Stomach (tissue), 8 donors: ENCODE measurements at regions not wholly inside any gene's neighbourhood (a gene's known extent, or its start where the extent isn't known, plus 50 kb on each side); places are given as distances from the start of the nearest gene placed in this dataset.

Experiments used
- DNase-seq, 2 donors: peaks; one replicate each; pipeline versions ENCODE4 v3.0.0 to v3.0.0-alpha.2; 2013 to 2019
- H3K27ac ChIP-seq, 5 donors: fragments of 200-600 bp in 4 of 5; sonication (generic) in 4 of 5; one replicate each; pipeline ENCODE4 v1.5.1; 2013 to 2019; ENCODE audit warnings: mild to moderate bottlenecking in 1 of 5, moderate library complexity in 1 of 5
- H3K27me3 ChIP-seq, 3 donors: fragments of 200-600 bp; sonication (generic); one replicate each; pipeline ENCODE4 v1.5.1; 2017 to 2019; ENCODE audit warnings: mixed run types in 1 of 3
- H3K36me3 ChIP-seq, 4 donors: fragments of 200-600 bp; sonication (generic); 1 replicate in 3 of 4; 2 replicates in 1 of 4; pipeline ENCODE4 v1.5.1; 2016 to 2019
- H3K4me1 ChIP-seq, 4 donors: fragments of 200-600 bp; sonication (generic); one replicate each; pipeline ENCODE4 v1.5.1; 2016 to 2019
- H3K4me3 ChIP-seq, 4 donors: fragments of 200-600 bp; sonication (generic) in 3 of 4; one replicate each; pipeline ENCODE4 v1.5.1; 2016 to 2019; ENCODE audit warnings: mild to moderate bottlenecking in 1 of 4
- H3K9me3 ChIP-seq, 4 donors: fragments of 200-600 bp; sonication (generic); one replicate each; pipeline ENCODE4 v1.5.1; 2016 to 2019
- CTCF ChIP-seq, 7 experiments: fragments of 450-650 bp in 4 of 7; fragments of 200-600 bp in 3 of 7; sonication (generic) in 3 of 7; IDR thresholded peaks; one replicate each; pipeline ENCODE4 v1.5.1; 2016 to 2019; ENCODE audit warnings: antibody characterized with exemption in 7 of 7, control low read depth in 2 of 7, mild to moderate bottlenecking in 1 of 7
- EP300 ChIP-seq: sonication (generic); formaldehyde crosslinking; IDR thresholded peaks from one replicate; pipeline ENCODE4 v1.6.1; 2017; ENCODE audit warnings: antibody characterized with exemption
- POLR2A ChIP-seq, 4 donors: fragments of 450-650 bp; IDR thresholded peaks; one replicate each; pipeline ENCODE4 v1.6.1; 2016; ENCODE audit warnings: antibody characterized with exemption in 4 of 4, control low read depth in 2 of 4, mild to moderate bottlenecking in 1 of 4, moderate library complexity in 1 of 4
- POLR2AphosphoS5 ChIP-seq, 3 donors: sonication (generic); formaldehyde crosslinking; IDR thresholded peaks; one replicate each; pipeline ENCODE4 v1.6.1; 2016; ENCODE audit warnings: antibody characterized with exemption in 3 of 3
- WGBS, 5 donors: extraction: QIAGEN DNeasy Blood & Tissue Kit in 3 of 5; methylation state at CpG; one replicate each; pipeline versions ENCODE4 v1.1.5 to v1.1.7; 2013 to 2018; 5-methylcytosine and 5-hydroxymethylcytosine counted together
- intact Hi-C: fragments of 100-400 bp; cut with DNase I; formaldehyde crosslinking; loops from one replicate; pipeline ENCODE4 v1.15.1; 2023; ENCODE audit warnings: low total_unique reads
- donor health status: healthy with polysubstance abuse.
- donor health status: Bipolar disorder and iron deficiency.
- donor health status: healthy.

GRCh38 chr5:110099572-110099971 is 409.8 kb downstream of the MAN2A1 start:
- peaks cover 0 to 1% (median 0%) of the 10 kb centered on the region in 4 donors for H3K4me1 ChIP-seq
- DNase-seq = no peak
- H3K36me3 ChIP-seq = no peaks in the 10 kb centered on the region
- no peak overlapping the region for H3K27ac ChIP-seq
- H3K4me3 ChIP-seq = no peak overlapping the region
- H3K27me3 ChIP-seq = peaks cover 0 to 9% (median 0%) of the 10 kb centered on the region in 3 donors
- no peaks in the 10 kb centered on the region for H3K9me3 ChIP-seq
- TF ChIP-seq EP300 (no peak), CTCF (IDR thresholded peaks at IDR 0.05) (no peak), POLR2A (IDR thresholded peaks at IDR 0.05) (no peak), POLR2AphosphoS5 (IDR thresholded peaks at IDR 0.05) (no peak)
- intact Hi-C loops = no loop called here

DNA sequence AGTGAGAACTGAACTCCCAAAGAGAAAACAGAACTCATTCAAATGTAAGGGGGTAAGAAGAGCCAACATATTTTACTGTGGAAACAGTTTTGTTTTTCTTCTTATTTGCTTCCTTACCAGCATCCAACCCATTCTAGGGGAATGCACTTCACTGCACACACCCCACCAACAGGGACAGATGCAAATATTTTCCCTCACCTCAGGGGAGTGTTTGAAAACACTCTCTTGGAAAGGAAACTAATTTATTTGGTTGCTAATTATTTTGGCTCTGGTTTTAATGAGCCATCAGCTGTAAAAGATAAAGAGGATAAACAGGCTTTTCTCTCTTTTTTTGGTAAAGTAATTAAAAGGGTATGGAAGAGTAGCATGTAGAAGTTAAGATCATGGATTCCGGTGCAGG is 413.4 kb downstream of the MAN2A1 start:
- WGBS, 5 donors = 83 to 97% (median 93%) methylated on average over 1 of the region's 1 CpG
- no peak overlapping the region for H3K27ac ChIP-seq
- H3K4me3 ChIP-seq = no peak overlapping the region
- TF ChIP-seq EP300 (no peak), POLR2A (IDR thresholded peaks at IDR 0.05) (no peak), CTCF (IDR thresholded peaks at IDR 0.05) (no peak), POLR2AphosphoS5 (IDR thresholded peaks at IDR 0.05) (no peak)
- H3K27me3 ChIP-seq = peaks cover 0 to 11% (median 0%) of the 10 kb centered on the region in 3 donors
- no peaks in the 10 kb centered on the region for H3K36me3 ChIP-seq
- H3K4me1 ChIP-seq = peaks cover 0 to 23% (median 14%) of the 10 kb centered on the region in 4 donors
- DNase-seq = no peak
- H3K9me3 ChIP-seq = no peaks in the 10 kb centered on the region
- intact Hi-C loops = no loop called here

- Histone ChIP-seq H3K36me3 (no peaks in the 10 kb centered on the region), H3K27ac (no peak overlapping the region), H3K9me3 (no peaks in the 10 kb centered on the region), H3K4me1 (peaks cover 0 to 23% (median 14%) of the 10 kb centered on the region in 4 donors), H3K4me3 (no peak overlapping the region), H3K27me3 (peaks cover 0 to 11% (median 0%) of the 10 kb centered on the region in 3 donors)
- TF ChIP-seq CTCF (IDR thresholded peaks at IDR 0.05) (no peak), EP300 (no peak), POLR2A (IDR thresholded peaks at IDR 0.05) (no peak), POLR2AphosphoS5 (IDR thresholded peaks at IDR 0.05) (no peak)
- no peak for DNase-seq
- intact Hi-C loops = no loop called here
- WGBS, 5 donors = 72 to 89% (median 75%) methylated on average over 13 of the region's 13 CpGs
These were observed 414.5 kb downstream of the MAN2A1 start for GRCh38 chr5:110104060-110104725.

- Histone ChIP-seq H3K27me3 (peaks cover 0 to 11% (median 0%) of the 10 kb centered on the region in 3 donors), H3K36me3 (no peaks in the 10 kb centered on the region), H3K4me1 (peaks cover 0 to 23% (median 14%) of the 10 kb centered on the region in 4 donors), H3K27ac (no peak overlapping the region), H3K9me3 (no peaks in the 10 kb centered on the region), H3K4me3 (no peak overlapping the region)
- intact Hi-C loops = no loop called here
- whole genome bisulfite sequencing, 5 donors = 36 to 43% (median 39%) methylated on average over 4 of the region's 4 CpGs
- DNase-seq = no peak
- no peak for TF ChIP-seq CTCF (IDR thresholded peaks at IDR 0.05)
- TF ChIP-seq POLR2AphosphoS5 (IDR thresholded peaks at IDR 0.05) = no peak
- no peak for TF ChIP-seq EP300
- no peak for TF ChIP-seq POLR2A (IDR thresholded peaks at IDR 0.05)
These were observed 415.3 kb downstream of the MAN2A1 start for GRCh38 chr5:110104726-110105669.
